IMR-90 (cell line): ENCODE measurements at regions not wholly inside any gene's neighbourhood (a gene's known extent, or its start where the extent isn't known, plus 50 kb on each side); places are given as distances from the start of the nearest gene placed in this dataset.

Source experiments
- ATAC-seq: fragments of 200-7000 bp; cut with Tn5 transposase; 2 replicates; pipeline ENCODE4 v1.9.1; 2020; ENCODE audit warnings: low read depth, mild to moderate bottlenecking, moderate library complexity
- BruUV-seq: library from RNA; stranded (reverse); fragments of 400-500 nt; replicated peaks from 2 replicates; lab custom pipeline; 2021; lab: Mats Ljungman, UMichigan
- CTCF ChIA-PET: fragments of 300-600 bp; formaldehyde crosslinking; extraction: SDS; loops from one replicate; lab custom pipeline; 2021; ENCODE audit warnings: antibody characterized with exemption; lab: Yijun Ruan, JAX
- POLR2A ChIA-PET: fragments of 300-600 bp; sonication (Branson Sonifier 250); formaldehyde crosslinking; loops from one replicate; lab custom pipeline; 2022; ENCODE audit warnings: antibody characterized with exemption; ENCODE audit not compliant: unreplicated experiment; lab: Charles Lee
- DNase-seq: peaks from one replicate; pipeline ENCODE4 v3.0.0; 2013
- H2AFZ ChIP-seq: replicated peaks from 2 replicates; pipeline ENCODE3; 2013; ENCODE audit warnings: low read length, mild to moderate bottlenecking; ENCODE audit not compliant: poor library complexity
- H2AK5ac ChIP-seq: 2 replicates; pipeline ENCODE4 v1.6.1; 2013; ENCODE audit warnings: low read depth, low read length, inconsistent platforms
- H2AK9ac ChIP-seq: replicated peaks from 2 replicates; pipeline ENCODE3; 2013; ENCODE audit warnings: mild to moderate bottlenecking, low read depth, low read length, moderate library complexity; ENCODE audit not compliant: poor library complexity
- H2BK120ac ChIP-seq: 2 replicates; pipeline ENCODE4 v1.6.1; 2013; ENCODE audit warnings: low read depth, low read length, inconsistent platforms
- H2BK15ac ChIP-seq: 3 replicates; pipeline ENCODE4 v1.6.1; 2013; ENCODE audit warnings: low read depth, low read length, inconsistent platforms
- H2BK20ac ChIP-seq: 2 replicates; pipeline ENCODE4 v1.6.1; 2013; ENCODE audit warnings: low read depth, mild to moderate bottlenecking, inconsistent platforms, low read length, moderate library complexity
- H2BK5ac ChIP-seq: 2 replicates; pipeline ENCODE4 v1.6.1; 2013; ENCODE audit warnings: mild to moderate bottlenecking, low read depth, low read length, inconsistent platforms; ENCODE audit not compliant: poor library complexity, severe bottlenecking
- H3K14ac ChIP-seq: replicated peaks from 2 replicates; pipeline ENCODE4 v1.6.1; 2013; ENCODE audit warnings: low read depth, low read length, inconsistent platforms
- H3K18ac ChIP-seq: 2 replicates; pipeline ENCODE4 v1.6.1; 2013; ENCODE audit warnings: low read depth, low read length, control low read depth
- H3K23ac ChIP-seq: 2 replicates; pipeline ENCODE4 v1.6.1; 2013; ENCODE audit warnings: low read depth, low read length, inconsistent platforms
- H3K27ac ChIP-seq: 2 replicates; pipeline ENCODE4 v1.5.1; 2013; ENCODE audit warnings: mild to moderate bottlenecking, control low read depth, low read length; ENCODE audit not compliant: insufficient read depth
- H3K27me3 ChIP-seq: 2 replicates; pipeline ENCODE4 v1.6.1; 2013; ENCODE audit warnings: low read length; ENCODE audit not compliant: control insufficient read depth, insufficient read depth
- H3K36me3 ChIP-seq: 2 replicates; pipeline ENCODE4 v1.6.1; 2013; ENCODE audit warnings: low read length, mixed read lengths; ENCODE audit not compliant: control insufficient read depth, insufficient read depth
- H3K4ac ChIP-seq: 2 replicates; pipeline ENCODE4 v1.6.1; 2013; ENCODE audit warnings: low read depth, low read length, inconsistent platforms
- H3K4me1 ChIP-seq: 2 replicates; pipeline ENCODE4 v1.6.1; 2013; ENCODE audit warnings: low read length, mixed read lengths; ENCODE audit not compliant: control insufficient read depth, insufficient read depth
- H3K4me2 ChIP-seq: 2 replicates; pipeline ENCODE4 v1.6.1; 2013; ENCODE audit warnings: low read depth, mild to moderate bottlenecking, control low read depth, low read length, moderate library complexity
- H3K4me3 ChIP-seq: 2 replicates; pipeline ENCODE4 v1.5.1; 2013; ENCODE audit warnings: low read depth, mild to moderate bottlenecking, control low read depth, low read length, moderate library complexity; ENCODE audit not compliant: insufficient read depth
- H3K56ac ChIP-seq: 2 replicates; pipeline ENCODE4 v1.6.1; 2013; ENCODE audit warnings: low read length, inconsistent platforms; ENCODE audit not compliant: insufficient read depth; ENCODE audit errors: extremely low read depth
- H3K79me1 ChIP-seq, 2 experiments: 2 replicates each; pipeline ENCODE4 v1.6.1; 2013; ENCODE audit warnings: low read length in 2 of 2, inconsistent platforms in 1 of 2, low read depth in 1 of 2
- H3K9ac ChIP-seq: 2 replicates; pipeline ENCODE4 v1.6.1; 2013; ENCODE audit warnings: low read depth, low read length, control low read depth
- H3K9me1 ChIP-seq: 2 replicates; pipeline ENCODE4 v1.6.1; 2013; ENCODE audit warnings: low read length, inconsistent platforms; ENCODE audit not compliant: insufficient read depth
- H3K9me3 ChIP-seq: 2 replicates; pipeline ENCODE4 v1.6.1; 2013; ENCODE audit warnings: low read length; ENCODE audit not compliant: control insufficient read depth, insufficient read depth
- H4K20me1 ChIP-seq: 2 replicates; pipeline ENCODE4 v1.6.1; 2013; ENCODE audit warnings: low read length, inconsistent platforms; ENCODE audit not compliant: insufficient read depth
- H4K5ac ChIP-seq: 2 replicates; pipeline ENCODE4 v1.6.1; 2013; ENCODE audit warnings: mild to moderate bottlenecking, low read depth, low read length, control low read depth
- H4K8ac ChIP-seq, 2 experiments: 2 replicates each; pipeline ENCODE4 v1.6.1; 2013; ENCODE audit warnings: low read depth in 2 of 2, low read length in 2 of 2, control low read depth in 1 of 2, inconsistent platforms in 1 of 2
- H4K91ac ChIP-seq: 2 replicates; pipeline ENCODE4 v1.6.1; 2013; ENCODE audit warnings: low read depth, low read length, inconsistent platforms; ENCODE audit not compliant: insufficient read depth
- MAFK ChIP-seq: IDR thresholded peaks from 2 replicates; pipeline ENCODE4 v1.6.1; 2012; ENCODE audit warnings: low read depth, low read length, improper control_type of control experiment
- MXI1 ChIP-seq: IDR thresholded peaks from 2 replicates; pipeline ENCODE4 v1.6.1; 2012; ENCODE audit warnings: low read depth, mild to moderate bottlenecking, low read length, moderate library complexity, borderline replicate concordance
- RAD21 ChIP-seq: IDR thresholded peaks from 2 replicates; pipeline ENCODE4 v1.6.1; 2012; ENCODE audit warnings: low read length, improper control_type of control experiment
- WGBS, 2 experiments: methylation state at CpG; one replicate each; pipeline versions ENCODE4 v1.1.5 to v1.1.7; 2013; ENCODE audit warnings: missing lambda C conversion rate in 2 of 2; ENCODE audit not compliant: insufficient read length in 1 of 2; ENCODE audit errors: extremely low coverage in 2 of 2; 5-methylcytosine and 5-hydroxymethylcytosine counted together
- dilution Hi-C: fragments of 300-500 bp; cut with HindIII; formaldehyde crosslinking; loops from one replicate; pipeline ENCODE4 v1.14.3; 2018; ENCODE audit warnings: low sequenced_read_pairs; ENCODE audit not compliant: unreplicated experiment
- in situ Hi-C: fragments of 300-500 bp; cut with MboI; formaldehyde crosslinking; loops from 3 replicates; pipeline ENCODE4 v1.14.3; 2019; ENCODE audit warnings: low sequenced_read_pairs, inconsistent platforms, mixed read lengths
- intact Hi-C: fragments of 100-400 bp; cut with micrococcal nuclease; formaldehyde crosslinking; loops from 2 replicates; pipeline ENCODE4 v1.10.0; 2022

GRCh38 chr13:24060993-24061392 is 99.5 kb upstream of the SPATA13 start:
- H4K20me1 ChIP-seq = no peaks in the 10 kb centered on the region
- H3K18ac ChIP-seq = no peak overlapping the region
- TF ChIP-seq MAFK = no peak
- TF ChIP-seq MXI1 = no peak
- no peak for TF ChIP-seq RAD21
- H4K91ac ChIP-seq = no peak overlapping the region
- H3K56ac ChIP-seq = no peak overlapping the region
- no CpG with 5 or more reads among the region's 2 CpGs for WGBS, 2 experiments
- ATAC-seq = no peak
- H2BK15ac ChIP-seq = no peak overlapping the region
- no peak overlapping the region for H4K8ac ChIP-seq
- intact Hi-C loops = no loop called here
- no peak overlapping the region for H3K23ac ChIP-seq
- no peak overlapping the region for H2AK5ac ChIP-seq
- in situ Hi-C loops = no loop called here
- H2BK20ac ChIP-seq = no peak overlapping the region
- H2AK9ac ChIP-seq = no peak overlapping the region
- no peaks in the 10 kb centered on the region; the same call in 1 of the 2 replicates for H3K9me1 ChIP-seq
- no peak overlapping the region for H2BK5ac ChIP-seq
- POLR2A ChIA-PET = no interaction called here
- H3K4ac ChIP-seq = no peak overlapping the region
- no peak overlapping the region for H3K9ac ChIP-seq
- CTCF ChIA-PET = interaction anchor here (1.6 kb wide), 1 partner anchor 8 kb away, joined by 7 read pairs; no protein-coding TSS in a partner anchor
- H2AFZ ChIP-seq = no peak overlapping the region
- no peaks in the 10 kb centered on the region for H3K27me3 ChIP-seq
- no peak overlapping the region for H2BK120ac ChIP-seq
- no peaks in the 10 kb centered on the region for H3K9me3 ChIP-seq
- no peak overlapping the region for H4K5ac ChIP-seq
- no peak for DNase-seq
- no peak overlapping the region for H3K4me2 ChIP-seq
- H3K4me1 ChIP-seq = peaks cover 3% of the 10 kb centered on the region; the same call in 1 of the 2 replicates
- no peak overlapping the region for H3K27ac ChIP-seq
- no peak overlapping the region for H3K4me3 ChIP-seq
- no peaks in the 10 kb centered on the region for H3K79me1 ChIP-seq
- no peaks in the 10 kb centered on the region for H3K36me3 ChIP-seq
- dilution Hi-C loops = no loop called here
- no TSS peak for BruUV-seq
- H3K14ac ChIP-seq = no peak overlapping the region
